Stomach (tissue), 4 donors: ENCODE measurements at regions not wholly inside any gene's neighbourhood (a gene's known extent, or its start where the extent isn't known, plus 50 kb on each side); places are given as distances from the start of the nearest gene placed in this dataset.

Source experiments
- CTCF ChIP-seq, 7 experiments: fragments of 450-650 bp in 4 of 7; fragments of 200-600 bp in 3 of 7; sonication (generic) in 3 of 7; IDR thresholded peaks; one replicate each; pipeline ENCODE4 v1.5.1; 2016 to 2019; ENCODE audit warnings: antibody characterized with exemption in 7 of 7, control low read depth in 2 of 7, mild to moderate bottlenecking in 1 of 7
- POLR2A ChIP-seq, 4 donors: fragments of 450-650 bp; IDR thresholded peaks; one replicate each; pipeline ENCODE4 v1.6.1; 2016; ENCODE audit warnings: antibody characterized with exemption in 4 of 4, control low read depth in 2 of 4, mild to moderate bottlenecking in 1 of 4, moderate library complexity in 1 of 4

- TF ChIP-seq CTCF (IDR thresholded peaks at IDR 0.05): no peak
- TF ChIP-seq POLR2A (IDR thresholded peaks at IDR 0.05): no peak
Observed at GRCh38 chr12:92075425-92075914, 70.2 kb downstream of the BTG1 start.
